Testis (tissue), 2 donors: ENCODE measurements at regions not wholly inside any gene's neighbourhood (a gene's known extent, or its start where the extent isn't known, plus 50 kb on each side); places are given as distances from the start of the nearest gene placed in this dataset.

Experiments used
- DNase-seq: peaks from one replicate; pipeline ENCODE4 v3.0.0-alpha.2; 2019
- H3K27ac ChIP-seq, 2 donors: fragments of 200-600 bp; sonication (generic); one replicate each; pipeline ENCODE4 v1.5.1; 2019
- H3K27me3 ChIP-seq: fragments of 200-600 bp; sonication (generic); one replicate; pipeline ENCODE4 v1.5.1; 2019
- H3K36me3 ChIP-seq: fragments of 200-600 bp; sonication (generic); one replicate; pipeline ENCODE4 v1.5.1; 2017; ENCODE audit warnings: low read depth; ENCODE audit errors: missing control alignments
- H3K4me1 ChIP-seq: fragments of 200-600 bp; sonication (generic); one replicate; pipeline ENCODE4 v1.5.1; 2019
- H3K4me3 ChIP-seq, 2 donors: fragments of 200-600 bp; sonication (generic); one replicate each; pipeline ENCODE4 v1.5.1; 2017 to 2019
- H3K9me3 ChIP-seq: fragments of 200-600 bp; sonication (generic); one replicate; pipeline ENCODE4 v1.5.1; 2017
- POLR2A ChIP-seq: fragments of 450-650 bp; IDR thresholded peaks from one replicate; pipeline ENCODE4 v1.6.1; 2017; ENCODE audit warnings: antibody characterized with exemption, mild to moderate bottlenecking, moderate library complexity
- WGBS, 2 donors: methylation state at CpG; one replicate each; pipeline ENCODE4 v1.1.5; 2018; 5-methylcytosine and 5-hydroxymethylcytosine counted together
- intact Hi-C: fragments of 100-400 bp; cut with DNase I; formaldehyde crosslinking; loops from one replicate; pipeline ENCODE4 v1.15.1; 2023; ENCODE audit warnings: low total_unique reads
- TF ChIP-seq, protein P1 (sequence below), 3 experiments: fragments of 450-650 bp in 2 of 3; fragments of 200-600 bp in 1 of 3; sonication (generic) in 1 of 3; IDR thresholded peaks; one replicate each; pipeline ENCODE4 v1.5.1; 2016 to 2019; ENCODE audit warnings: antibody characterized with exemption in 3 of 3, mild to moderate bottlenecking in 2 of 3, moderate library complexity in 1 of 3

DNA sequence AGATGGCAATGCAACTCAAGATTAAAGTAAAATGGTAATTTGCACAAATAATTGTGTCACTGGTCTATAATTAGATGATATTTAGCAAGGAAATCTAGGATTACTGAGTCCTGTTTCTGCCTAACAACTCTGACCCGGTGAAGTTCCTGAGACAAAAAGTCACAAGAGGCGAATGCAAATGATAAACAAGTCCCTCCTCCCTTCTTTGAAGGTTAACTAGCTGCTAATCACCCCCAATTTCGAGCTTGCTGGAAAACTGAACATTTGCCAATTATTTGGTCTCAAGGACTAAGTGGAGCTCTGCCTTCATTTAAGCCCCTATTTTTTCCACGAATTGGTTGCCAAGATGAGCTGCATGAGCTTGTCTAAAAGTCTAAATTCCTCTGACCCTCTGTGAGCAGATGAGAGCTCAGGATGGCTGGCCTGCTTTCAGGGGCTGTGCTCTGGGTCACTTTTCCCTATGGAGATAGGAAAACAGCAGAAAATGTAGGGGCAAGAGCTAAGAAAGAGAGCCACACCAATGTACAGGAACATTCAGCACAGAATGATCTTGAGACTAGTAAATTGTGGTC is 127.3 kb downstream of the MBL2 start:
- no peak overlapping the region for H3K27ac ChIP-seq
- WGBS, 2 donors, result 31 to 40% methylated on average over 4 of the region's 4 CpGs
- H3K36me3 ChIP-seq, result no peaks in the 10 kb centered on the region
- intact Hi-C loops, result no loop called here
- H3K4me1 ChIP-seq, result no peaks in the 10 kb centered on the region
- no peak for DNase-seq
- no peaks in the 10 kb centered on the region for H3K27me3 ChIP-seq
- no peak overlapping the region for H3K4me3 ChIP-seq
- no peak for TF ChIP-seq POLR2A
- TF ChIP-seq, protein P1, sequence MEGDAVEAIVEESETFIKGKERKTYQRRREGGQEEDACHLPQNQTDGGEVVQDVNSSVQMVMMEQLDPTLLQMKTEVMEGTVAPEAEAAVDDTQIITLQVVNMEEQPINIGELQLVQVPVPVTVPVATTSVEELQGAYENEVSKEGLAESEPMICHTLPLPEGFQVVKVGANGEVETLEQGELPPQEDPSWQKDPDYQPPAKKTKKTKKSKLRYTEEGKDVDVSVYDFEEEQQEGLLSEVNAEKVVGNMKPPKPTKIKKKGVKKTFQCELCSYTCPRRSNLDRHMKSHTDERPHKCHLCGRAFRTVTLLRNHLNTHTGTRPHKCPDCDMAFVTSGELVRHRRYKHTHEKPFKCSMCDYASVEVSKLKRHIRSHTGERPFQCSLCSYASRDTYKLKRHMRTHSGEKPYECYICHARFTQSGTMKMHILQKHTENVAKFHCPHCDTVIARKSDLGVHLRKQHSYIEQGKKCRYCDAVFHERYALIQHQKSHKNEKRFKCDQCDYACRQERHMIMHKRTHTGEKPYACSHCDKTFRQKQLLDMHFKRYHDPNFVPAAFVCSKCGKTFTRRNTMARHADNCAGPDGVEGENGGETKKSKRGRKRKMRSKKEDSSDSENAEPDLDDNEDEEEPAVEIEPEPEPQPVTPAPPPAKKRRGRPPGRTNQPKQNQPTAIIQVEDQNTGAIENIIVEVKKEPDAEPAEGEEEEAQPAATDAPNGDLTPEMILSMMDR (IDR thresholded peaks at IDR 0.05), result no peak
- H3K9me3 ChIP-seq, result no peaks in the 10 kb centered on the region

DNA sequence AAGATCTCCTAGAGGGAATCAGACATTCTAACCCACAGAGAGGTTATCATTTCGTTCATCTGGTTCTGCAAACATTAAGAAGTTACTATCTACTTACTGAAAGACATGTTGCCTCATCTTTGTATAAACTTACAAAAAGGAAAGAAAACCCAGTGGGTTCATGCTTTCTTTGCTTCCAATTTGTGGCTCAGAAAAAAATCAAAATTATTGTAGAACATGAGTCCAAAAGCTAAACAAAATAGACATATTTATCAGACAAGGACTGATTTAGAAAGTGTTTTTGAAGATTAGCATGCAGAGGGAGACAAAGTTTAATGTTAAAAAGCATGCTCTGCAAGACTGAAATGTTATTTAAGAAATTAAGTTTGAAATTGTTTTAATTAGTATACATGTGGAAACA is 123.1 kb downstream of the MBL2 start:
- Histone ChIP-seq H3K4me3 (no peak overlapping the region), H3K4me1 (peaks cover 15% of the 10 kb centered on the region), H3K36me3 (no peaks in the 10 kb centered on the region), H3K9me3 (no peaks in the 10 kb centered on the region), H3K27ac (no peak overlapping the region), H3K27me3 (no peaks in the 10 kb centered on the region)
- 79 to 91% methylated on average over 1 of the region's 1 CpG for WGBS, 2 donors
- TF ChIP-seq, protein P1 (IDR thresholded peaks at IDR 0.05), result no peak
- intact Hi-C loops, result no loop called here
- no peak for DNase-seq

DNA sequence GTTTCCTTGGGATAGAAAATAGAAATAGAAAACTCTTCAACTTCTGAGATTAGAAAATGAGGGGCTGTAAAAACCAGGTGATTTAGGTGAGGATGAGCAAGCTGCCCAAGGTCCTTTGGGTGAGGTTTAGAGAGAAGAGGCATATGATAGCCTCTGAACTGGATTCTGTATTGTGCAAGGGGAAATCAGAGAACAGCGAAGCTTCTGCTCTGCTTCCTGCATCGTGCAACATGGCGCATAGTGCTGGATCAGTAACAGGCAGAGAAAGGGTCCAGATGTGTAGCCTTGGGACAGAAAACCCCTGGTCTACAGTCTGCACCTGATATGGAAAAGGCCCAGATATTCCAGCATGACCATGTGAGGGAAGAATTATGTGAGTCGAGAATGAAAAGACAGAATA is 121.7 kb downstream of the MBL2 start:
- WGBS, 2 donors, result 76 to 86% methylated on average over 4 of the region's 4 CpGs
- intact Hi-C loops, result no loop called here

DNA sequence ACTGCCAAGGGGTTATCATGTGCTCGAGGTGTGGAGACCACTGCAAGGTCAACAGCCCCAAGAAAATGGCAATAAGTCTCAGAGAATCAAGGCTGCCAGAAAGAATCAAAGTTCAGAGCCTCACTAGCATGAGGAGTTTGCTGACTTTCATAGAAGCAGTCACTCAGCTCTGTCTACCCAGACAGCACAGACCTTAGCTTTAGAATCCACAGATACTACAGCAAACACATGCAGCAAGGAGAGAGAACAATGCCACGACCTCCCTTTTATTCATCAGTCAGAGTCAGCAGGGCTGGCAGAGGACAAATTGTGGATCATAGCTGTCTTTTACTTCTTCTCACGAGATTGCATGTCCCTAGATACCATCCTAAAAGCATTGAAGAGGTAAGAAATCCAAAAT is 121.3 kb downstream of the MBL2 start:
- no peaks in the 10 kb centered on the region for H3K27me3 ChIP-seq
- H3K4me1 ChIP-seq, result peaks cover 15% of the 10 kb centered on the region
- no peak overlapping the region for H3K27ac ChIP-seq
- H3K4me3 ChIP-seq, result no peak overlapping the region
- H3K36me3 ChIP-seq, result no peaks in the 10 kb centered on the region
- DNase-seq, result no peak
- 22 to 74% methylated on average over 3 of the region's 3 CpGs for WGBS, 2 donors
- no peaks in the 10 kb centered on the region for H3K9me3 ChIP-seq
- no peak for TF ChIP-seq POLR2A
- TF ChIP-seq, protein P1 (IDR thresholded peaks at IDR 0.05), result no peak
- intact Hi-C loops, result no loop called here

More for the DNA sequence above, 121.7 kb downstream of the MBL2 start:
- Histone ChIP-seq H3K4me1 (peaks cover 15% of the 10 kb centered on the region), H3K27ac (no peak overlapping the region), H3K36me3 (no peaks in the 10 kb centered on the region), H3K9me3 (no peaks in the 10 kb centered on the region), H3K27me3 (no peaks in the 10 kb centered on the region), H3K4me3 (no peak overlapping the region)
- DNase-seq, result no peak
- TF ChIP-seq POLR2A, result no peak
- TF ChIP-seq, protein P1 (IDR thresholded peaks at IDR 0.05), result no peak
